Endodermal cell (in vitro differentiated cells): ENCODE measurements at regions not wholly inside any gene's neighbourhood (a gene's known extent, or its start where the extent isn't known, plus 50 kb on each side); places are given as distances from the start of the nearest gene placed in this dataset.

Experiments used
- DNase-seq: peaks from one replicate; pipeline ENCODE4 v3.0.0-alpha.2; 2017
- H3K27ac ChIP-seq: 2 replicates; pipeline ENCODE4 v1.5.1; 2013; ENCODE audit warnings: mild to moderate bottlenecking, low read depth, low read length, moderate library complexity
- H3K27me3 ChIP-seq: 2 replicates; pipeline ENCODE4 v1.6.1; 2013; ENCODE audit warnings: mild to moderate bottlenecking, low read length, moderate library complexity; ENCODE audit not compliant: insufficient read depth, control insufficient read depth, poor library complexity, severe bottlenecking
- H3K36me3 ChIP-seq: 2 replicates; pipeline ENCODE4 v1.7.0; 2013; ENCODE audit warnings: mild to moderate bottlenecking, low read length, moderate library complexity; ENCODE audit not compliant: control insufficient read depth, insufficient read depth
- H3K4me1 ChIP-seq: one replicate; pipeline ENCODE4 v1.7.0; 2013; ENCODE audit warnings: low read length; ENCODE audit not compliant: control insufficient read depth, insufficient read depth
- H3K4me3 ChIP-seq: 2 replicates; pipeline ENCODE4 v1.5.1; 2013; ENCODE audit warnings: mild to moderate bottlenecking, low read length, moderate library complexity
- H3K9ac ChIP-seq: 2 replicates; pipeline ENCODE4 v1.6.1; 2013; ENCODE audit warnings: mild to moderate bottlenecking, low read length, moderate library complexity; ENCODE audit not compliant: poor library complexity, severe bottlenecking; ENCODE audit errors: extremely low read depth
- H3K9me3 ChIP-seq: 2 replicates; pipeline ENCODE4 v1.6.1; 2013; ENCODE audit warnings: mild to moderate bottlenecking, low read length, moderate library complexity; ENCODE audit not compliant: control insufficient read depth
- H3K27ac Mint-ChIP-seq: 2 replicates; pipeline ENCODE4 v1.8.0; 2020; ENCODE audit warnings: mixed read lengths
- H3K27me3 Mint-ChIP-seq: 2 replicates; pipeline ENCODE4 v1.8.0; 2021; ENCODE audit warnings: mild to moderate bottlenecking, mixed read lengths; ENCODE audit not compliant: insufficient read depth
- H3K36me3 Mint-ChIP-seq: 2 replicates; pipeline ENCODE4 v1.8.0; 2020; ENCODE audit warnings: low read depth, mixed read lengths
- H3K4me1 Mint-ChIP-seq: 2 replicates; pipeline ENCODE4 v1.8.0; 2020; ENCODE audit warnings: mixed read lengths
- H3K4me3 Mint-ChIP-seq: 2 replicates; pipeline ENCODE4 v1.8.0; 2020; ENCODE audit warnings: mild to moderate bottlenecking, moderate library complexity, mixed read lengths
- H3K9me3 Mint-ChIP-seq: 2 replicates; pipeline ENCODE4 v1.8.0; 2020; ENCODE audit warnings: mild to moderate bottlenecking, mixed read lengths
- CTCF ChIP-seq: fragments of 200-600 bp; sonication (generic); conservative IDR thresholded peaks from 2 replicates; pipeline ENCODE4 v1.5.0; 2021; ENCODE audit warnings: antibody characterized with exemption, mild to moderate bottlenecking
- WGBS, 2 experiments: methylation state at CpG; one replicate each; pipeline versions ENCODE4 v1.1.5 to v1.1.7; 2013; ENCODE audit warnings: missing lambda C conversion rate in 2 of 2, mixed read lengths in 1 of 2; ENCODE audit not compliant: insufficient coverage in 1 of 2, insufficient read length in 1 of 2; 5-methylcytosine and 5-hydroxymethylcytosine counted together

GRCh38 chr13:59487883-59488282 is 675.8 kb downstream of the DIAPH3 start:
- H3K27me3 ChIP-seq, result no peaks in the 10 kb centered on the region
- Mint-ChIP-seq H3K9me3 (peaks cover 6% of the 10 kb centered on the region), H3K27me3 (no peaks in the 10 kb centered on the region), H3K36me3 (peaks cover 4% of the 10 kb centered on the region), H3K4me1 (peaks cover 13% of the 10 kb centered on the region), H3K27ac (no peak overlapping the region), H3K4me3 (no peak overlapping the region)
- no peak for DNase-seq
- WGBS, 2 experiments, result 92 to 95% methylated on average over 2 to 3 of the region's 3 CpGs
- H3K9me3 ChIP-seq, result no peaks in the 10 kb centered on the region
- peaks cover 7% of the 10 kb centered on the region for H3K4me1 ChIP-seq
- H3K36me3 ChIP-seq, result no peaks in the 10 kb centered on the region
- peak; percentile 71 for TF ChIP-seq CTCF
- H3K4me3 ChIP-seq, result no peak overlapping the region
- H3K27ac ChIP-seq, result no peak overlapping the region
- no peak overlapping the region for H3K9ac ChIP-seq

- DNase-seq, result no peak
- H3K4me1 Mint-ChIP-seq, result peaks cover 9% of the 10 kb centered on the region
- Histone ChIP-seq H3K27me3 (no peaks in the 10 kb centered on the region), H3K9me3 (no peaks in the 10 kb centered on the region), H3K27ac (no peak overlapping the region), H3K4me1 (peaks cover 7% of the 10 kb centered on the region), H3K4me3 (no peak overlapping the region), H3K36me3 (no peaks in the 10 kb centered on the region), H3K9ac (no peak overlapping the region)
- WGBS, 2 experiments, result 89 to 100% methylated on average over 2 of the region's 2 CpGs
- H3K27me3 Mint-ChIP-seq, result no peaks in the 10 kb centered on the region
- peaks cover 4% of the 10 kb centered on the region for H3K36me3 Mint-ChIP-seq
- no peak overlapping the region for H3K27ac Mint-ChIP-seq
- no peak for TF ChIP-seq CTCF
- no peak overlapping the region for H3K4me3 Mint-ChIP-seq
- peaks cover 6% of the 10 kb centered on the region for H3K9me3 Mint-ChIP-seq
Observed at GRCh38 chr13:59488436-59488835, 675.3 kb downstream of the DIAPH3 start.

GRCh38 chr13:59490651-59491050 is 673.1 kb downstream of the DIAPH3 start:
- H3K27ac Mint-ChIP-seq, result no peak overlapping the region
- peaks cover 4% of the 10 kb centered on the region for H3K36me3 Mint-ChIP-seq
- no peak for TF ChIP-seq CTCF
- H3K36me3 ChIP-seq, result no peaks in the 10 kb centered on the region
- no peak overlapping the region for H3K9ac ChIP-seq
- WGBS, 2 experiments, result 94 to 100% methylated on average over 1 of the region's 1 CpG
- H3K9me3 ChIP-seq, result no peaks in the 10 kb centered on the region
- DNase-seq, result no peak
- H3K4me3 Mint-ChIP-seq, result no peak overlapping the region
- no peaks in the 10 kb centered on the region for H3K27me3 ChIP-seq
- H3K27me3 Mint-ChIP-seq, result no peaks in the 10 kb centered on the region
- no peak overlapping the region for H3K4me3 ChIP-seq
- H3K27ac ChIP-seq, result no peak overlapping the region
- H3K9me3 Mint-ChIP-seq, result peaks cover 6% of the 10 kb centered on the region
- peaks cover 8% of the 10 kb centered on the region for H3K4me1 Mint-ChIP-seq
- no peaks in the 10 kb centered on the region for H3K4me1 ChIP-seq
